ENCODE measurements at regions not wholly inside any gene's neighbourhood (a gene's known extent, or its start where the extent isn't known, plus 50 kb on each side); places are given as distances from the start of the nearest gene placed in this dataset.
A peak's percentile ranks its signal among the peaks of the same experiment; 100 is the strongest.

DNA sequence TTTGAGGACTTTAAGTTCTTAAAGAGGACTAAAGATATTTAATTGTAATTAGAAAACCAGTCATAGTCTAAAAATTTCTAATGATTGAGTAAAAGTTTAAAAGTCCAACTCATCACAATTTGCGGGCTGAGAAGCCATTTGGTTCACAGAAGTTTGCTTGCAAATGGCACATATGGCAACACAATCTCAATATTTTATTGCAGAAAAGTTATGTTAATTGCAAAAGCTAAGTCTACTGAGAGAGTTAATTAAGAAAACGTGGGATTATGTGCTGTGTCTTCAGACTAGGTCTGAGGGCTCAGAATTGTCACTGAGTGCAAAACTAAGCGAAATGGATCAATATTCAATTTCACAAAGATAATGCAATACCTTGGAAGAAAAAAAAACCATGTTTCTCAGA, 289.7 kb downstream of the PYDC2 start:
- no peak for DNase-seq

- DNase-seq, result no peak
These were observed 292.2 kb downstream of the PYDC2 start for GRCh38 chr3:191753196-191753595.

DNA sequence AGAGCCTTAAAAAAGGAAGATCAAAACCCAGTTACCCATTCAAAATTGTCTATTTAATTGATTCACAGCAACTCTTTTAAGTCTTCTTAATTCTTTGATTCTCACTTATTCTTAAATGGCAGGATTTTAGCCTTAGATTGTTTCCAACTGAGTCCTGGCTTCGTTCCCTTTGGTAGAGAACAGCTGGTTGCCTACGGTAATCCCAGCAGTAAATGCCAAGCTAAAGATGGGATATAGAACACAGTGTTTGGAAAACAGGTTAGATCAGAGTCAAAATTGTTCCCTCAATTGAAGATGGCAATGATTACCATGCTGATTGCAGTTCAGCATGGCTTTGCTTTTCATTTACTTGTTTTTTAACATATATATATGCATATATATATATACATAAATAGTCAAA, 300.9 kb downstream of the PYDC2 start:
- no peak for DNase-seq

- peak; percentile 88 for DNase-seq
These were observed 301.5 kb downstream of the PYDC2 start for GRCh38 chr3:191762323-191762960.

DNA sequence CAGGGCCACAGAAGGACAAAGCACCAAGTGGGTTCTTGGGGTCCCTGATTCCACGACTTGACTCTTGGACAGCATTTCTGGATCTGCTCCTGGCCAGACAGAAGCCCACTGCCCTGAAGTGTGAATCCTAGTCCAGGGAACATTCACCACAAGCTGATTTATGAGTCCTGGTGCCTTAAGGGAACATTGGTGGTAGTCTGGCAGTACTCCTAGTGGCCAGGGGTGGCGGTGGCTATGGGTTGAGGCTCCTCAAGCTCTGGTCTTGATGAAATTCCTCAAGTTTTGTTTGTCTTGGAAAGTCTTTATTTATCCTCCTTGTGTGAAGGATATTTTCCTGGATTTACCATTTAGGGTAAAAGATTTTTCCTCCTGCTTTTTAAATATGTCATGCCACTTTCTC, 307.5 kb downstream of the PYDC2 start:
- peak; percentile 20 for DNase-seq

GRCh38 chr3:191770541-191770940, 309.6 kb downstream of the PYDC2 start:
- DNase-seq, result no peak

DNA sequence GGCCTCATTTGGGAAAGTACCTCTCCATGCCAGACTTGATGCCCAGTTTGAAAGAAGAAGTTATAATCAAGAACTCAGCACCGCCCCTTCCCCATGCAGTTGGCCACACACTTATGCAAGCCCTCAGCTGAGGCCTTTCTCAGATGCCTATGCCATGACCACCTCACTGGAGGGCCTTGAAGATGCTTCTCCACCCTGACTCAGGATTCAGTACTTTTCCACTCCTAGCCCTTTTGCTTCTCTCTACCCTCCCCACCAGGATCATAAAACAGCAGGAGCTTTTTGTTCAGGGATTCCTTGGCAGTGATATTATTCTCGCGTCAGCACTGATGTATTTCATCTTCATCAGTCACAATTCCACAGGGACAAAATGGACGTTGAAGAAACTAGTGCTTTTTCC, 313.5 kb downstream of the PYDC2 start:
- peak; percentile 99 for DNase-seq

DNA sequence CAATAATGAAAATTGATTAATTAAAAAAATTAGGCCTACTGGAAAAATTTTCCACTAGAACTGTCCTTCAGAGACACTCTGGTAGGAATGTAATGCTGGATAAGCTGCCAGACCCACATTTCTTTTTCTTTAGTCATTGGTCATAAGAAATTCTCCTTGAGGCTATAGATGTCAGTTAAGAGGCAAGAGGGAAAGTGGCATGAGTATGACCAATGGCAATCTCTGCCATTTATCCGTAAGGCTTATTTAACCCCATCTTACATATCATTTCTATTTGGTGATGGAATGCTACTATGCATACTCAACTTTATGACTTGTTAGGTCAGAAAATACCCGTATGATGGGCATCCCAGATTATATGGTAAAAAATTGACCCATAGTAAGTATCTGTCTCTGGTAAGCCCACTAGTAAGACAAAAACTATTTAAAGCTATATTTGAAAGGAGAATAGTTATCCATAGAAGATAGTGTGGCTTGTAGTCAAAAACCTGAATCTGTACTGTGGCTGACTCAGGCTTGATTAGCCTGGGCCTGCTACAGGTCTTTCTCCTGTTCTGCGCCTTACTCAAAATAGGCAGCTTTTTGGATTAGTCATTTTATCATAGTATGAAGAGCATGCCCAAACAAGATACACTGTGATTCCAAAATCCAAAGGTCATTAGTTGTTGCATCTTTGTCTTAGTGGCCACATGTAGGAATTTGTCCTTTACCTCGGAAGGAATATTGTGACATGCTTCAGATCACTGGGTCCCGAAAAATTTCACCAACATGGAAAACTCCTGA, 314.7 kb downstream of the PYDC2 start:
- DNase-seq, result peak; percentile 88

DNA sequence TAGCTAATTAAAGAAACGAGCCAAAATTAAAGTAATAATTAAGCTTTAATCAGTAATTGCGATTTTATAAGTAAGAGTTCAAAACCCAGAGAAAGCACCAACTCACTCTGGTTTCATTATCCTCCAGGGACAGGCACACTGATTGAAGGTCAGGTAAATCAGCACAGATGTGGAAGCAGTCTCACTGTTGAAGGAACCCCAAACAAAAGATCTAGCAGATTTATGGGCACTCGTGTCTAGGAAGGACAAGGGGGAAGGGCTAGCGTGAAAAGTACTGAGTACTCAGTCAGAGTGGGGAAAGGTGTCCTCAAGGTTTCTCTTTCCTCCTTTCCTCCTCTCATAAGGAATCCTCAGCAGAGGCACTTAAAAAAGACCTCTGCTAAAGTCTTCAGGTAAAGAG, 320.1 kb downstream of the PYDC2 start:
- DNase-seq, result no peak

GRCh38 chr3:191783024-191783423, 322.1 kb downstream of the PYDC2 start:
- DNase-seq, result no peak

- no peak for DNase-seq
These were observed 330.0 kb downstream of the PYDC2 start for GRCh38 chr3:191790934-191791333.

- peak; percentile 51 for DNase-seq
These were observed 331.6 kb downstream of the PYDC2 start for GRCh38 chr3:191792580-191792979.

GRCh38 chr3:191795196-191795595, 334.2 kb downstream of the PYDC2 start:
- no peak for DNase-seq

GRCh38 chr3:191797271-191797670, 336.3 kb downstream of the PYDC2 start:
- no peak for DNase-seq

DNA sequence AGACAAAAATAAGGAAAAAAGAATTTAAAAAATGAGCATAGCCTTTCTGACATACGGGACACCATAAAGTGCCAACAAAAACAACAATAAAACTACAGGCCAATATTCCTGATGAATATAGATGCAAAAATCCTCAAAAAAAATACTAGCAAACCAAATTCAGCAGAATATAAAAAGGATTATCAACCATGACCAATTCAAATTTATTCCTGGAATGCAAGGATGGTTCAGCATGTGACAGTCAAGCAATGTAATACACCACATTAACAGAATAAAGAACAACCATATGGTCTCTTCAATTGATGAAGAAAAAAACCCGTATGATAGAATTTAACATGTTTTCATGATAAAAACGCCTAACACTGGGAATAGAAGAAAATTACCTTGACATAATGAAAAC, 341.7 kb downstream of the PYDC2 start:
- no peak for DNase-seq

DNA sequence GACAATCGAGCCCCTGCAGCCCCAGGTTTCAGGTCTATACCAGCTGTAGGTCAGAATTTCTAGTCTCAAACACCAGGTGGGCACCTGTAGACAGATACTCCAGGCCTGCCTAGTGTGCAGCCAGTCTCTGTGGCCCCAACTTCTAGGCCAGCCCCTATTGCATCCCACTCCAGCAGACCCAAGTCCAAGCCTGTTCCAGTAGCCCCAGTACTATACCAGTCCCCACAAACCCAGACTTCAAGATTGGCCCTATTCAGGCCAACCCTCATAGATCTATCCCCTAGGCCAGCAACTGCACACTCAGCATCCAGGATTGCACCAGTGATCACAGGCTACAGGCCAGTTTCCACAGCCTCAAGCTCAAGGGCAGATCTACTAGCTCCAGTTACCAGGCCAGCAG, 344.0 kb downstream of the PYDC2 start:
- no peak for DNase-seq

DNA sequence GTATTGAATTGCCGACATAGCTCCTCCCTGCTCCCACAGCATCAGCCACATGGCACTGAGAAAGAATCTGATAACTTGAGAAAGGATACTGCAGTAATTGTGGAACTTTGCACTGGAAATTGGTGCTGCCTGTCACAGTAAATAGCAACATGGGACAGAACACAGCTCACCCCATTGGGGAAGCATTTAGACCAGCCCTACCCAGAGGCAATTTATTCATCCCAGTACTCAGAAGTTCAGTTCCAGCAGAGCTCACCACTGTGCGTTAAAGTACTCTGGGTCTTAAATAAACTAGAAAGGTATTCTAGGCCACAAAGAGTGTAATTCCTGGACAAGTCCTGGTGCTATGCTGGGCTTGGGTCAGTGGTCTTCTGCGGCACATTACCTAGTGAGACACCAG, 347.1 kb downstream of the PYDC2 start:
- no peak for DNase-seq

DNA sequence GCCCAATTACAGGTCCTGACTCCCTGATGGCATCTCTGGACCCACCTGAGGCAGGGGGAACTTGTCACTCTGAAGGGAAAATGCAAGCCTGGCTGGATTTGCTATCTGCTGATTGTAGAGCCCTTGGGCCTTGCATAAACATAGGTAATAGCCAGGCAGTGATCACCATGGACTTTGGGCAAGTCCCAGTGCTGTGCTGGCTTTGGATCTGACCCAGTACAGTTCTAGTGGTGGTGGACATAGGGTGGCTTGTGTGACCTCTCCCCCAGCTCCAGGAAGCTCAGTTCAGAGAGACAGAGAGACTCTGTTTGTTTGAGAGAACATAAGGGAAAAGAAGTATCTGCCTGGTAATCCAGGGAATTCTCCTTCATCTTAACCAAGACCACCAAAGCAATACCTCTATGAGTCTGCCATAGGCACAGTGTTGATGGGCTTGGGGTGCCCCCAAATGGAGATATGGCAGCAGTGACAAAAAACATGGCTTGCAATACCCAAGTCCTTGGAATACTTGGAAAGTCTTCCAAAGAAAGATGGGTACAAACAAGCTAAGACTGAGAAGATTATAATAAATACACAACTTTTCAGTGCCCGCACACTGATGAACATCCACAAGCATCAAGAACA, 348.5 kb downstream of the PYDC2 start:
- peak; percentile 9 for DNase-seq

DNA sequence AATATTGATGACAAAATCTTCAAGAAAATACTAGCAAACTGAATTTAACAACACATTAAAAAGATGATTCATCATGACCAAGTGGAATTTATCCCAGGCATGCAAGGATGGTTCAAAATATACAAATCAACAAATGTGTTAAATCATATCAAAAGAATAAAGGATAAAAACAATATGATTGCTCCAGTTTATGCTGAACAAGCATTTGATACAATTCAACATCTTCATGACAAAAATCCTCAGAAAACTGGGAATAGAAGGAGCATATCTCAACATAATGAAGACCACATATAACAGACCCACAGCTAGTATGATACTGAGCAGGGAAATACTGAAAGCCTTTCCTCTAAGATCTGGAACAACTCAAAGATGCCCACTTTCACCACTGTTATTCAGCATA, 352.3 kb downstream of the PYDC2 start:
- DNase-seq, result no peak

DNA sequence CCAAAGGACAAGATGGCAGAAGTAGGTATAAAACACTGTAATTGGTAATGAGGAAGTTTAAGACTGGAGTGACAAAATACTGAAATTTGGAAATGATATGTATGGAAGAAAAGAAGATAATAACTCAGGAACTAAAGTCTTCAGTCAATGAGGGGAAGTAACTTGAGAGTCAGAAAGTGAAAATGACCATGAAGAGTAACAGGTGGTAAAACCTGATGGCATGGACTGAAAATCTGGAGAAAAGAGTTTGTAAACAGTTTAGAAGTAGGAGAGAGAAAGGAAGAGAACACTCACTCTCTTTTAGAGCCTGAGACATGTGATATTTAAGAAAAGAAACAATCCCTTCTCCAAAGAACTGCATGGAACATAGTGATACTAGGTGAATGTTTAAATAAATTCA, 387.9 kb downstream of the PYDC2 start:
- no peak for DNase-seq

- DNase-seq, result no peak
These were observed 398.6 kb downstream of the PYDC2 start for GRCh38 chr3:191859531-191859930.

DNA sequence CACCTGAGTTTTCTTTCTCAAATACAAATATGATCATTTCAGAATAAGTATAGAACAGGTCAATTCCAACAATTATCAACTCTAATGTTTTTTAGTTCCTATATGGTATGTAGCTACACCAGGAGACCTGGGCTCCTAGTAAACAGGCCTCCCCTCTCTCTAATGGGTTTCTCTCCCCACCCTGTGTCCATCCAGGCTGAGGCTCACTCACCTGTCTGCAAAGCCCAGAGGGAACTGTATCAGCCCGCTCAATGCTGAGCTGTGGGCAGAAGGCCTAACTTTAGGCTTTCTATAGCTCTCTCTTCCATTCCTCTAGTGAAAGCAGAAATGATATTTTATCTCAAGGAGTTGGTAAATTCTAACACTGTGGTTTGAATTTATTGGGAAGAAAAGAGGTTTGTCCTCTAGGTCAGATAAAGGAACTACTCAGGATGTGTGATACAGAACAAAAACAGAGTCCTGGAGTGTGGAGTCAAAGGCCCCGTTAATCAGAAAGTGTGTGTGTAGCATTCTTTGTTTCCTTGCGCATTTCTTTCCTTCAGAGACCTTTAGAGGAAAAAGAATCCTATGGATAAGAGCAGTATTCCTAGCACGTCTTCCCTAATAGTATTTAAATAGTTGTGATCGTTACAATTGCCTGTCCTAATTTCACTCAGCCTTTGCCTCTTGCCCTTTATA, 408.9 kb downstream of the PYDC2 start:
- DNase-seq, result no peak

- no peak for DNase-seq
These were observed 412.8 kb downstream of the PYDC2 start for GRCh38 chr3:191873736-191874135.
